ENCODE measurements at regions not wholly inside any gene's neighbourhood (a gene's known extent, or its start where the extent isn't known, plus 50 kb on each side); places are given as distances from the start of the nearest gene placed in this dataset.
"Not testable (repeated sequence)": the region's sequence is repeated elsewhere in the genome, so short reads cannot be mapped to it uniquely, and the experiment has no call there.

DNA sequence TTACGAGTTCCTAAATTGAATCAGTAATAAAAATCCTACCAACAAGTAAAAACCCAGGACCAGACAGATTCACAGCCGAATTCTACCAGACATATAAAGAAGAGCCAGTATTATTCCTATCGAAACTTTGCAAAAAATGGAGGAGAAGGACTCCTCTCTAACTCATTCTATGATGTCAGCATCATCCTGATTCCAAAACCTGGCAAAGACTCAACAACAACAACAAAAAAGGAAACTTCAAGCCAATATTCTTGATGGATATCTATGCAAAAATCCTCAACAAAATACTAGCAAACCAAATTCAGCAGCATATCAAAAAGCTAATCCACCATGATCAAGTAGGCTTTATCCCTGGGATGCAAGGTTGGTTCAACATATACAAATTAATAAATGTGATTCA lies 84.6 kb upstream of the ADRB2 start:
- not testable (repeated sequence) for TF ChIP-seq CTCF, EZH2, EZH2phosphoT487 (IDR thresholded peaks at IDR 0.05)
